Stimulated activated naive CD8-positive, alpha-beta T cell treated with anti-CD3 and anti-CD28 coated beads, Interleukin-15, amount 100 ng/mL, for 72 hours (primary cell): ENCODE measurements at regions not wholly inside any gene's neighbourhood (a gene's known extent, or its start where the extent isn't known, plus 50 kb on each side); places are given as distances from the start of the nearest gene placed in this dataset.

Experiments
- ATAC-seq: fragments of 150-1000 bp; cut with Tn5 transposase; 2 replicates; pipeline ENCODE4 v1.10.0; 2021; ENCODE audit warnings: mild to moderate bottlenecking, moderate library complexity
- DNase-seq, 2 donors: peaks; one replicate each; pipeline ENCODE4 v3.0.0; 2021 to 2022
- H3K27ac Mint-ChIP-seq, 2 donors: one replicate each; pipeline ENCODE4 v1.8.0; 2022; ENCODE audit warnings: mild to moderate bottlenecking in 2 of 2, mixed read lengths in 2 of 2, moderate library complexity in 2 of 2
- H3K27me3 Mint-ChIP-seq: one replicate; pipeline ENCODE4 v1.8.0; 2022; ENCODE audit warnings: mixed read lengths
- H3K4me1 Mint-ChIP-seq: one replicate; pipeline ENCODE4 v1.8.0; 2022; ENCODE audit warnings: mild to moderate bottlenecking, mixed read lengths
- H3K4me3 Mint-ChIP-seq, 2 donors: one replicate each; pipeline ENCODE4 v1.8.0; 2022; ENCODE audit warnings: mild to moderate bottlenecking in 2 of 2, mixed read lengths in 2 of 2, moderate library complexity in 1 of 2
- H3K9me3 Mint-ChIP-seq, 2 donors: one replicate each; pipeline ENCODE4 v1.8.0; 2022; ENCODE audit warnings: mixed read lengths in 2 of 2

DNA sequence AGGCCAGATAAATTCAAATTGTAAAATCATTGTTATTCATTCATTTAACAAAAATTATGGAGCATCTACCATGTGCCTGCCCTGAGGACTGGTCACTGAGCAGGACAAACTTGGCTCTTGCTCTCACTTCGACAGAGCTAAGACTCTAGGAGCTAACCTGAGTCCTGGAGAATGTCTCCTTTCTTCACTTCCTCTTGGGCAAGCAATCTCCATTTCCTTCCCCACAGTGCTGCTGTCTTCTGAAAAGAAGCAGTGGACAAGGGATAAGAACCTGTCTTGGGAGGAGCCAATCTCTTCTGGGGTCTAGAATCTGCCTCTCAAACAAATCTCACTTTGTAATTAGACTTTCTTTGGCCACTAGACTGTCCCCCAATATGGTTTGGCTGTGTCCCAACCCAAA lies 76.2 kb upstream of the PLXNA4 start:
- H3K9me3 Mint-ChIP-seq: peaks cover 0 to 9% of the 10 kb centered on the region in 2 donors

DNA sequence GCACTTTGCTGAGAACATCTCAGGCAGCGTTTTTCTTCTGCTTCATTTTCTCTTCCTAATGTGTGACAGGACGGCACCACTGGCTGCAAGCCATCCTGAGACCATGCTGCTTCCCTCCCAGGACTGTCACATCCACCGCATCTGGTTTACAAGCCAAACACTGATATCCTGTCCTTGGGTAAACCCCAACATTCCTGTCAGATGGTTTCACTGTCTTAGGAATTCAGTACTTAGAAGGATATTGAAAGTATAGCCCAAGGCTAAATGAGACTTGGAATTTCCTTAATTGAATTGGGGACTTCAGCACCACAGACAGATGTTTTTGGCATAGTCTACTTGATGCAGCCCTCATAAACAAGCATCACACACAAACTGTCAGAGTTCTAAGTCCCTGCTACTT lies 74.2 kb upstream of the PLXNA4 start:
- Mint-ChIP-seq H3K27me3 (no peaks in the 10 kb centered on the region), H3K4me1 (peaks cover 13% of the 10 kb centered on the region), H3K27ac (no peak overlapping the region), H3K4me3 (no peak overlapping the region), H3K9me3 (peaks cover 0 to 9% of the 10 kb centered on the region in 2 donors)
- no peak for ATAC-seq
- no peak for DNase-seq

More for the DNA sequence above, 76.2 kb upstream of the PLXNA4 start:
- Mint-ChIP-seq H3K27me3 (no peaks in the 10 kb centered on the region), H3K27ac (no peak overlapping the region), H3K4me3 (no peak overlapping the region), H3K4me1 (peaks cover 25% of the 10 kb centered on the region)
- DNase-seq (no peak), ATAC-seq (no peak)

DNA sequence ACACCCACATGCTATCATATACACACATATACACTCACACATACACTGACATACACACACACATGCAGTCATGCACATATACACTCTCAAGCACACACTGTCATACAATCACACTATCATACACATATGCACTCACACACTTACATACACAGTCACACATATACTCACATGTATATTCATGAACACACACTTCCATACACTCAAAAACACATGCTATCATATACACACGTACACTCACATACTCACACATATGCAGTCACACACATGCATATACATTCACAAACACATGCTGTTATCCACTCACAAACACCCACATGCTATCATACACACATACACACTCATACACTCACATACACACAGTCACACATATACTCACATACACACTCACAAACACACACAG lies 71.0 kb upstream of the PLXNA4 start:
- Mint-ChIP-seq H3K9me3 (peaks cover 0 to 4% of the 10 kb centered on the region in 2 donors), H3K27ac (no peak overlapping the region), H3K27me3 (no peaks in the 10 kb centered on the region), H3K4me3 (no peak overlapping the region), H3K4me1 (no peaks in the 10 kb centered on the region)
- DNase-seq (no peak), ATAC-seq (no peak)

DNA sequence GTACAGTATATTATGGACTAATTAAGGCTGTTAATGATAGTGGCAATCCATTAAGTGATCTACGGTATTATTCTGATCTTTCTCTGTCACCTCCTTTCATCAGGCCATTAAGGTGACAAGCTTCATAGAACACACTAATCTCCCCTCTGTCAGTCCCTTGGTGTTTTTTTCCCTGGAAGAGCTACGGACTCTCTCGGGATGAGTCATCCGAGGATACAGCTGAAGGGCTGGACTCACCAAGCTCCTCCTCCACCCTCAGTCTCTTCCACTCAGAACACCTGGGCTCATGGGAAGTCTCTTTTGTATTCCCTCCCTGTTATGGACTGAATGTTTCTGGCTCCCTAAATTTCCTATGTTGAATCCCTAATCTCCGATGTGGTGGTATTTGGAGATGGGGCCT lies 69.8 kb upstream of the PLXNA4 start:
- Mint-ChIP-seq H3K27me3 (no peaks in the 10 kb centered on the region), H3K27ac (no peak overlapping the region), H3K4me3 (no peak overlapping the region), H3K4me1 (no peaks in the 10 kb centered on the region), H3K9me3 (no peaks in the 10 kb centered on the region)
- no peak for DNase-seq
- no peak for ATAC-seq

DNA sequence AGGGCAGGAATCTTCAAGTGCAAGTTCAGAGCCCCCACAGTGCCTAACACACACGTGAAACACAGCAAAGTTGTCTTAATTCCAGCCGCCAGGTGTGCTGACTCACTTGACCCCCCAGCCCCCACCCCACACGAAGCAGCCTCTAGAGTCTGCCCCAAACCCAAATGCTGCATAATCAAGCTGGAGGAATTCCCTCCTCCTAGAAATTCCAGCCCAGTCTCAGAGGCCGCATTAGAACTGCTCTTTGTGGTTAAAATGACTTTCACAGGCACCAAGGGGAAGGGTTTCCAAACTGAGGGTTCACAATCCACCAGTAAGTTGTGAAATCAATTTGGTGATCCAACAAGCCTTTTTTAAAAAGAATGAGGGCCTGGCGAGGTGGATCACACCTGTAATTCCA lies 67.0 kb upstream of the PLXNA4 start:
- H3K4me1 Mint-ChIP-seq: no peaks in the 10 kb centered on the region

DNA sequence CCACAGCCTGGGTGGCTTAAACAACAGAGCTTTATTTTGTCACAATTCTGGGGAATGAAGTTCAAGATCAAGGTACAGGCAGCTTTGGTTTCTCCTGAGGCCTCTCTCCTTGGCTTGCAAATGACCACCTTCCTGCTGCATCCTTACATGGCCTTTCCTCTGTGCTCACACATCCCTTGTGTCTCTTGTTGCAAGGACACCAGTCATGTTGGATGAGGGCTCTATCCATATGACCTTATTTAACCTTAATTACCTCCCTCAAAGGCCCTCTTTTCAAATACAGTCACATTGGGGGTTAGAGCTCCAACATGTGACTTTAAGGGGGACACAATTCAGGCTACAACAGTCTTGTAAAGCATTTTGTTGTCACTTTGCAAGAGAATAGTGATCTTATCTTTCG lies 65.0 kb upstream of the PLXNA4 start:
- ATAC-seq: no peak
- H3K27ac Mint-ChIP-seq: no peak overlapping the region
- peaks cover 11% of the 10 kb centered on the region for H3K4me1 Mint-ChIP-seq
- DNase-seq: no peak
- H3K9me3 Mint-ChIP-seq: no peaks in the 10 kb centered on the region
- H3K4me3 Mint-ChIP-seq: no peak overlapping the region
- H3K27me3 Mint-ChIP-seq: no peaks in the 10 kb centered on the region

More for the DNA sequence above, 67.0 kb upstream of the PLXNA4 start:
- H3K27ac Mint-ChIP-seq: no peak overlapping the region
- no peaks in the 10 kb centered on the region for H3K9me3 Mint-ChIP-seq
- DNase-seq (no peak), ATAC-seq (no peak)
- no peak overlapping the region for H3K4me3 Mint-ChIP-seq
- no peaks in the 10 kb centered on the region for H3K27me3 Mint-ChIP-seq

DNA sequence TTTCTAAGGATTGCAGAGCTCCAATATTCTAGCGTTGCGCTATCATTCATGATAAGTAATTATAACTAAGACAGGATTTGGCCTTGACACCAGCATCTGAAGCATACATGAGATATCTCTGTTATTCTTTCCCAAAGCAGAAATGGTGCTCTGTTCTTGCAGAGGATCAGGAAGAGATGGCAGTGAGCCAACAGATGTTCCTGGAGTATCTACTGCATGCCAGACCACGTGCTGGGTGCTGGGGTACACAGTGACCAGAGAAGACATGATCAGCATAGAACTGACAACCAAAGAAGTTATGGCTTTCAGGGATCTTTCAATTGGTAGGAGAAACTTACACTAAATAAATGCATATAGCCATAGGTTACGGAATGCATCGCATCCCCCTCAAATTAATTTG lies 63.7 kb upstream of the PLXNA4 start:
- Mint-ChIP-seq H3K4me3 (no peak overlapping the region), H3K9me3 (no peaks in the 10 kb centered on the region), H3K27ac (no peak overlapping the region), H3K27me3 (no peaks in the 10 kb centered on the region), H3K4me1 (peaks cover 18% of the 10 kb centered on the region)
- ATAC-seq (no peak), DNase-seq (no peak)

DNA sequence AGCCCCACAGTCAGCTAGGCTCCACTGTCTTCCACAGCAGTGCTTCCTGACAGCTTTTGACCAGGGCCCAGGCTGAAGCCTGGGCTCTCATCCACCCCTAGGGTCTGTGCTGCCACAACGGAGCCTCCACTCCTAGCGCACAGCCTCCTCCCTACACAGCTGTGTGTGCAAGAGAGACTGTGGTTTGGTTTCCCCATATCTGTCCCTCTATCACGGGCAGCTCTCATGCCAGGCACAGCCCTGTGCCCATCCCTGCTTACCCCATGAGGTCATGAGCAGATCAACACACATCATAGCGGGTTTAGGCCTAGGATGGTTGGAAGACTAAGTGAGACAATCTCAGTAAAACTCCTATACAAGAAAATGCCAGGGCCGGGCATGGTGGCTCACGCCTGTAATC lies 61.7 kb upstream of the PLXNA4 start:
- H3K4me1 Mint-ChIP-seq: peaks cover 18% of the 10 kb centered on the region
- H3K27ac Mint-ChIP-seq: peak overlapping the region in 1 of 2 donors; percentile 83
- no peak for ATAC-seq
- DNase-seq: no peak
- no peak overlapping the region for H3K4me3 Mint-ChIP-seq
- H3K9me3 Mint-ChIP-seq: no peaks in the 10 kb centered on the region
- no peaks in the 10 kb centered on the region for H3K27me3 Mint-ChIP-seq

DNA sequence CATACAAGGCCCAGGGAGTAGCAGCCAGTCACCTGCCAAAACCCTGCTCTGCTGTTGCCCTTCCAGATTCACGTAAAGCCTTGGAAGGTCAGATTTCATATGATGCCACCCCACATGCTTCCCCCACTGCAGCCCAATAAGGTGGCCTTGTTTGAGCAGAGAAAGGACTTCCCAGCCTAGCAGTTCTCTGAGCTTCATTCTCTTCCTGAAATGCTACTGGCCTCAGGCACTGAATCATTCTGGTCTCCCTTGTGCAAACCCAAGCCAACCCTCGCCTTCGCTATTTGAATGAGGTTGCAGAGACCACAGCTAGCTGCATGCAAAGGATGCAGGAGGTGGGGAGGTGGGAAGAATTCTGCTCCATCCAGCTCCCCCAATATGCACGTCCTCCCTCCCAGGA lies 60.3 kb upstream of the PLXNA4 start:
- ATAC-seq (no peak), DNase-seq (no peak)
- Mint-ChIP-seq H3K9me3 (no peaks in the 10 kb centered on the region), H3K4me3 (no peak overlapping the region), H3K4me1 (peaks cover 18% of the 10 kb centered on the region), H3K27me3 (no peaks in the 10 kb centered on the region), H3K27ac (no peak overlapping the region)

DNA sequence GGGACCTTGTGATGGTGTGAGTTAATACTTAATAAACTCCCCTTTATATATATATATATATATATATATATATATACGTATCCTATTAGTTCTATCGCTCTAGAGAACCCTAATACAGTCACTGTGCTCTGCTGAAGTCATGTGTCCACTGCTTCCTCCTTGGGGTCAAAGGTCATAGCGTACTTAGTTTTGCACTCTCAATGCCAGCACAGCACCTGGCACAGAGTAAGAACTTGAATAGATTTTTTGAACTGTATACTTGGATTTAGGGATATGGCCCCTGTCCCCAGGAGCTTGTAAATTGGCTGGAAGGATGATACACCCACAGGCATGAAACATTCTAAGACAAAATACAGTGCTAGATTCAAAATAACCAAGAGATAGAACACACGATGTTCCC lies 58.9 kb upstream of the PLXNA4 start:
- Mint-ChIP-seq H3K9me3 (no peaks in the 10 kb centered on the region), H3K4me1 (peaks cover 18% of the 10 kb centered on the region), H3K4me3 (no peak overlapping the region), H3K27me3 (no peaks in the 10 kb centered on the region), H3K27ac (peak overlapping the region in 1 of 2 donors; percentile 47)
- no peak for ATAC-seq
- DNase-seq: no peak

DNA sequence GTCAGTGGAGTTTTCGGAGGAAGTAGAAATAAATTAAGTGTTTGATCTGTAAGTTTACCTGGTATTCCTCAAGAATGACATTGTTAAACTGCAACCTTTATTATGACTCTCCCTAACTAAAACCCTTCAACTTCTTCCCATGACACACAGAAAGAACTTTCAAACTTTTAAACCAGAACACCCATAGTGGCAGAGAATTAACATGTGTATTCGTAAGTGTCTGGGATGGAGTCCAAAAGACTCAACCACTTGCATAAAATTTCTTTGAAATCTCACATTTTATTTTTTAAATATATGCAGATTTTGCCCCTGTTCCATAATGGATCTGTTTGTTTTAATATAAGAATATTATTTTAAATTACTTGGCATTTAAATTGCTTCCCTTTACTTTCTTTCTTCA lies 54.6 kb upstream of the PLXNA4 start:
- Mint-ChIP-seq H3K4me3 (no peak overlapping the region), H3K9me3 (peaks cover 0 to 7% of the 10 kb centered on the region in 2 donors), H3K27ac (no peak overlapping the region), H3K27me3 (no peaks in the 10 kb centered on the region), H3K4me1 (peaks cover 3% of the 10 kb centered on the region)
- DNase-seq: no peak
- no peak for ATAC-seq
